NCI-H774 (cell line): ENCODE measurements at regions not wholly inside any gene's neighbourhood (a gene's known extent, or its start where the extent isn't known, plus 50 kb on each side); places are given as distances from the start of the nearest gene placed in this dataset.

Source experiments
- DNase-seq: peaks from one replicate; lab custom pipeline; 2025; lab: John Stamatoyannopoulos, UW

GRCh38 chr2:150585221-150585971, 97.9 kb upstream of the RND3 start:
- no peak for DNase-seq

GRCh38 chr2:150584081-150584480, 96.6 kb upstream of the RND3 start:
- no peak for DNase-seq

GRCh38 chr2:150581717-150582472, 94.4 kb upstream of the RND3 start:
- DNase-seq = no peak

GRCh38 chr2:150578481-150578880, 91.0 kb upstream of the RND3 start:
- no peak for DNase-seq

- no peak for DNase-seq
Observed at GRCh38 chr2:150575861-150576260, 88.4 kb upstream of the RND3 start.

DNA sequence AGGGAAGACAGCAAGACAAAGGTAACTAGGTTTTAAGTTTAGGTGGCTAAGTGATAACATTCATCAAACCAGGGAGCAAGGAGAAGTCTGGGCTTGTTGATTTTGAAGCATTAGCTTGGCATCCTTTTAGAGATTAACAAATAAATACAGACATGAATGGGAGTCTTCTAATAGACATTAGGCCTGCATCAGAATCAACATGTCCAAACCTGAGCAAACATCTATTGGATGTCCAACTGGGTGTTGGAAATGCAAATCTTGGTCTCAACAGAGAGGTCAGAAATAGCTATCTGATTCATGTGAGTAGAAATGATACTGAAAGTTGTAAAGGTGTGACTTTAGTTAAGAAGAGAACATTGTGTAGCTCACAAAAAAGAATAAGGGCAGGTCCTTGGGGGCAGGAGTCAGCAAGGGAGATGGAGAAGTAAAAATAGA, 85.5 kb upstream of the RND3 start:
- no peak for DNase-seq

DNA sequence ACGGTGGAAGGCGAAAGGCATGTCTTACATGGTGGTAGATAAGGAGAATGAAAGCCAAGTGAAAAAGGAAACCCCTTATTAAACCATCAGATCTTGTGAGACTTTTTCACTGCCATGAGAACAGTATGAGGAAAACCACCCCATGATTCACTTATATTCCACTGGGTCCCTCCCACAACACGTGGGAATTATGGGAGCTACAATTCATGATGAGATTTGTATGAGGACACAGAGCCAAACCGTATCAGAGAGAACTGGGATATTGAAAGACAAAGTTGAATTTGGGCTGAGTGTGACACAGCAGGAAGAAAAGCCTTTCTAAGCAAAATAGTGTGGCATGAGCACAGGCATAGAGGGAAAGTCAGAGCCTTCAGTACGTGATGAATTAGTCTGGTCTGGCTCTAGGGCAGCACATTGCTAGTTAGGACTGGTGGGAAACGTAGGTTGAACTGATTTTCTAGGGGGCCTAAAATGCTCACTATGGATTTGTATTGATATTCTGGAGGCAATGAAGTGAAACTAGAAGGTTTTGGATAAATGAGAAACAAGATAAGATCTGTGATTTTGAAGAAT, 84.8 kb upstream of the RND3 start:
- DNase-seq = no peak

DNA sequence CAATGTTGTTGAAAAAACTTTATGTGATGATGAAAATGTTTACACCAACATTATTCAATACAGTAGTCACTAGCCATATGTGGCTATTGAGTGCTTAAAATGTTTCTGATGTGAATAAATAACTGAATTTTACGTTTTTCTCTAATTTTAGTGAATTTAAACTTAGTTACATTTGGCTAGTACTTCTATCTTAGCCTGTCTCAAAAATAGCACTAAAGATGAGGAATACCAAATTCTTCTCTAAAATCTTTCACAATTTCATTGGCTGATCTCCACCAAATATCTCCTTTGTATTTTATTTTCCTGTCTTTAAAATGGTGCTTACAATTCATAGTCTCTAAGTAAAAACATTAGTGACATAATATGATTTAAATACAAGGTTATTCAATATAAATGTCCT, 83.7 kb upstream of the RND3 start:
- DNase-seq = no peak

DNA sequence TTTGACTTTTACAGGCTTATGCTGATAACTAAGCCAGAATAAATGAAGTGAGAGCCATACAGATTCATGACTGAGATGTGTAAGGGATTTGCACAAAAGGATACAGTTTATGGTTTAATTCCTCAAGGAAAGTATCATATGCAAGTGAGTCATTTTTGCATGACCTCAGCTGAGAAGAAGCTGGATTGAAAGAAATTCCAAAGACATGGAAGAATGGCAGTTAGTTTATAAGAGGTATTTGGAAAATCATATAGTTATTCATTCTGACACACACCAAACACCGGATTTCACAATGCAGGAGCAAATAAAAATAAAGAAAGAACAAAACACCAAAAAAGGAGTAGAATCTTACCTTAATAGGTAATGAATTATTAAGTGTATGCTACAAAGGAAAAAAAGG, 83.2 kb upstream of the RND3 start:
- DNase-seq = no peak

DNA sequence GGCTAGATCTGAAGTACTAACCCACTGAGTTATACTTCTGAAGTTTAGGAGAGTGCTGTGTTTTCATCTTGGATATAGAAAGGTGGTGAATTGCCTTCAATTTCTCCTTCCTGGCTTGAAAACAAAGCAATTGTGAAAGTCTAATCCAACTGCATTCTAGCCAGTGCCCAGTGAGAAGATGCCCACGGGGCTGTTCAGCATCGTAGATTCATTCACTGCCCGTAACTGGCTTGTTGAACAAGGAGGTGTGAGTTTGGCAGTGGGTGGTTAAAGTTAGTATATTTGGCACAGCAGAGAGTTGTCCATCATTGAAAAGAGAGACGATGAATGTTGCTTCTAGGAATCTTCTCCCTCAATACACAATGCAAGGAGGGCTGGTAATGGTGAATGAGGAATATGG, 82.3 kb upstream of the RND3 start:
- no peak for DNase-seq

GRCh38 chr2:150567771-150568301, 80.4 kb upstream of the RND3 start:
- DNase-seq = no peak

- no peak for DNase-seq
Observed at GRCh38 chr2:150566289-150566688, 78.8 kb upstream of the RND3 start.

DNA sequence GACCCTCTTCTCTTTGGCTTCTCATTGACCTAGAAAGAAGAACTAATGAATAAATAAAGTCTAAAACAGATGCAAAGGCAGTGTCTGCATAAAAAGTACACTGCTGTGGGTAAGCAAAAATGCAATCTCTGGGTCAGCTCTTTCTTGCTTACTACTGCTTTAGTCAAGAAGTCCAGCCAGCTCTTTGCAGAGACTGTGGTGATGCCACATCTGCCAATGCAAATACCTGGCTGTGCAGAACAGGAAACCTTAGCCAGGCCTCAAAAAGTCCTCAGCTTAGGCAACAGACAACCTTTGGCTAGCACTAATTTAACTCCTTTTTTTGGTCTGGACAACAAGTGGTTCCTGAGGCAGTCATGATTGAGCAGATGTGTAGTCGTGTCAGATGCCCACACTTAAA, 73.6 kb upstream of the RND3 start:
- DNase-seq = no peak

GRCh38 chr2:150557020-150557600, 69.6 kb upstream of the RND3 start:
- DNase-seq = no peak

DNA sequence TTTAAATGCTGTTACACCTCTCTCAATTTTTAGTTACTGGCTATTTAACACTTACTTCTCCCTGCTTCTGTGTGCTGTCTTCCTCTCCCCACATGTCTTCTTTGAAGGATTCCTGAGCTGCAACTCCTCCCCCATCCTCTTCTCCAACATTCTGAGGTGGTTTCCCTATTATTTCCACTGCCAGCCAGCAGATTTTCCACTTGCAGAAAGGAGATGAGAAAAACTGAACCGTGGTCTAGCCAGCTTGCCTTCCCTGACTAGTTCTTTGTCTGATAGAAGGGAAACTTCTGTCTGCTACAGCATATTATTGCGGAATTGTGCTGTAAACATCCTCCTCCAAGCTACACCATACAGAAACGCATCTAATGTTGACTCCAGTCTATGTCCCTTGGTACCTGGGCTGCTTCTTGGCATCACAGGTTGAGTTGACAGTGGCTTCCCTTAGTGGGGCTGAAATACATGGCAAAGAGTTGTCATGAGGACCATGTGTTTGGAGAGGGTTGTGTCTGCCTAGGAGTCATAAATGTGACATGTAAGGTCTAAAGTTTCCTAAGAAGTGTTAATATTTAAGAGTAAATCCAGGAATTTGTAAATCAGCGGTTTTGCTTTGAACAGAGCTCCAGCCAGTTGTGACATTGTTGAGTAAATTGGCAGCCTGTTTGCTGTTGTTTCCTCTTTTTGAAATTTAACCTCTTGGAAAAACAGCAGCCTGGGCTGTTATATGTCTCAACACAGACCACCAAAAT, 68.3 kb upstream of the RND3 start:
- DNase-seq = no peak

DNA sequence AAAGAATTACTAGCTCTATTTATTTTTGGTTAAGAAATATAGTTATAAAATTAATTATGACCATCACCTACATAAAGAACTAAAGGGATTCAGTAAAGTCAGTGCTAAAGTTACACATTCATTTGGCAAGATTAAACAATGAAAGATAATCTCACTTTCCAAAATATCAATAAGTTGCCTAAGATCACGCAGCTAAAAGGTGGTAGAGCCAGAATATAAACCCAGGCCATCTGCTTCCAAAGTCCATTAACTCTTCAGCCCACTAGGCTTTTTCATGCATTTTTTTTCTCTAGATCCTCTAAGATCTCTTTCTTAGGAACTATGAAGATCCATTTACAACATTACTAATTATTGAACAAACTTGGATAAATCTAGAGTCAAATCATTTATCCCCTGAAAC, 66.6 kb upstream of the RND3 start:
- DNase-seq = no peak

- DNase-seq = no peak
Observed at GRCh38 chr2:150552041-150552820, 64.8 kb upstream of the RND3 start.

- DNase-seq = no peak
Observed at GRCh38 chr2:150549381-150549780, 61.9 kb upstream of the RND3 start.

- no peak for DNase-seq
Observed at GRCh38 chr2:150548527-150548926, 61.1 kb upstream of the RND3 start.

DNA sequence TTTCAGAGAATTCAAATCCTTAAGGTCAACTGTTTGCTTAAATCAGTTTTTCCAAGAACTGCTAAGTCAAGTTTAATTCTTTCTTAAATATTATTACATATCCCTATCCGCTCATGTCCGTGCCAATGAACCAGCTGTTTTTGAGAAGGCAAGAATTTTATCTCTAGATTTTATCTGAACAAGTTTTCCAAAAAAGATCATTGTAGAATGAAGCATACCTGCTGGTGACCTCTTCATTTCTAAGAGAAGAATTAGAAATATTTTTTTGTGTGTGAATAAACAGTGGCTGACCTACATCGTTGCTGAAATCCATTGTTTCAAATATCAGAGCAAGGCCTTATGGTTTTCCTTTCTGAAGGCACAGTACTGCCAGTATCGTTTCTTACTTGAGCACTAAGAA, 58.4 kb upstream of the RND3 start:
- no peak for DNase-seq

DNA sequence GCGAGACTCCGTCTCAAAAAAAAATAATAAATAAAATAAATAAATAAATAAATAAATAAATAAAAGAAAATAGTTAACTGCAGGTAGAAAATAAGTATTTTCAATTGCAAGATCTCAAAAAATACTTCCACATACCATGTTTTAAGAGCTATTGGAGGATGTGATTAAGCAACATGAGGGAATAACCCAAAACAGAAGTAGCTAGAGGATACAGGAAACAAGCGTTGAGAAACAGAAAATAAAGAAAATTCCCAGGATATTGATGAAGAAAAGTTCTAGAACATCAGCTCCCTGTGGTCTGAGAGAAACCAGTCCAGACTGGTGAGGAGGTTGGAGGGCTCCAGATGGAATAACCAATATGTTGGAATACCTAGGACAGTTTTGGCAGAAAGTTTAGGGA, 57.3 kb upstream of the RND3 start:
- no peak for DNase-seq
